Cardiac muscle cell (in vitro differentiated cells and primary cell): ENCODE measurements at regions not wholly inside any gene's neighbourhood (a gene's known extent, or its start where the extent isn't known, plus 50 kb on each side); places are given as distances from the start of the nearest gene placed in this dataset.

Experiments used
- DNase-seq, 2 donors: peaks; one replicate each; pipeline versions ENCODE4 v3.0.0 to v3.0.0-alpha.2; 2010 to 2017; ENCODE audit warnings: low read depth in 1 of 2, low spot score in 1 of 2
- H3K27ac ChIP-seq: fragments of 200-600 bp; sonication (generic); 2 replicates; pipeline ENCODE4 v1.5.1; 2016
- H3K27me3 ChIP-seq: fragments of 200-600 bp; sonication (generic); 2 replicates; pipeline ENCODE4 v1.6.0; 2016; ENCODE audit warnings: control low read depth
- H3K36me3 ChIP-seq: fragments of 200-600 bp; sonication (generic); 2 replicates; pipeline ENCODE4 v1.5.1; 2016; ENCODE audit warnings: control low read depth
- H3K4me1 ChIP-seq: fragments of 200-600 bp; sonication (generic); 2 replicates; pipeline ENCODE4 v1.8.1; 2017; ENCODE audit warnings: low read depth, mild to moderate bottlenecking, mixed run types
- H3K4me3 ChIP-seq: fragments of 200-600 bp; sonication (generic); 2 replicates; pipeline ENCODE4 v1.5.1; 2016; ENCODE audit warnings: mild to moderate bottlenecking
- H3K9me3 ChIP-seq: fragments of 200-600 bp; sonication (generic); 2 replicates; pipeline ENCODE4 v1.5.1; 2017; ENCODE audit warnings: low read depth, mild to moderate bottlenecking, control low read depth
- CTCF ChIP-seq: IDR thresholded peaks from 2 replicates; pipeline ENCODE4 v1.5.1; 2012; ENCODE audit warnings: low read depth, mild to moderate bottlenecking, low read length

GRCh38 chr4:79763486-79764075 lies 309.4 kb downstream of the ANTXR2 start:
- H3K27me3 ChIP-seq: no peaks in the 10 kb centered on the region
- H3K27ac ChIP-seq: no peak overlapping the region
- no peaks in the 10 kb centered on the region for H3K36me3 ChIP-seq
- no peaks in the 10 kb centered on the region for H3K9me3 ChIP-seq
- TF ChIP-seq CTCF: no peak
- no peaks in the 10 kb centered on the region for H3K4me1 ChIP-seq
- DNase-seq: no peak
- no peak overlapping the region for H3K4me3 ChIP-seq

DNA sequence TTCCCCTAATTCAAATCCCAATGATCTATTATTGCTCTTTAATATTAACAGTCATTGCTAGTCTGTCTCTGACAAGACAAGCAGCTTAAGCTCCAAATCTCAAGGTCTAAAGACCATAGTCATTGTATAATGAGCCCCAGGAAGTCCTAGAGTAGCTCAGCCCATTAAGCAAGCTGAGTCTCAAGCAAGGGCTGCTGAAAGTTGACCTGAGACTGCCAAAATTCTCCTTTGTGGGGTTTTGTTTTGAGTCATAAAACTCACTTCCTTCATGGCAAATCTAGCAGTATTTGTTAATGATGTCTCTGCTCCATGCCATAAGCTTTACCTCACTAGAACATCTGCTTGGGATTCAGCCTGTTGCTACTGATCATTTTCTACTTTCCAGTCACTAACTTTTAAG lies 313.2 kb downstream of the ANTXR2 start:
- Histone ChIP-seq H3K9me3 (no peaks in the 10 kb centered on the region), H3K36me3 (no peaks in the 10 kb centered on the region), H3K27me3 (no peaks in the 10 kb centered on the region), H3K4me1 (peaks cover 6% of the 10 kb centered on the region), H3K27ac (no peak overlapping the region), H3K4me3 (no peak overlapping the region)
- DNase-seq: no peak
- no peak for TF ChIP-seq CTCF

- H3K27ac ChIP-seq: no peak overlapping the region
- no peaks in the 10 kb centered on the region for H3K9me3 ChIP-seq
- H3K4me1 ChIP-seq: peaks cover 6% of the 10 kb centered on the region
- H3K4me3 ChIP-seq: no peak overlapping the region
- TF ChIP-seq CTCF: no peak
- H3K36me3 ChIP-seq: no peaks in the 10 kb centered on the region
- DNase-seq: no peak
- no peaks in the 10 kb centered on the region for H3K27me3 ChIP-seq
Observed at GRCh38 chr4:79757600-79757999, 315.4 kb downstream of the ANTXR2 start.

- H3K4me1 ChIP-seq: peaks cover 6% of the 10 kb centered on the region
- no peaks in the 10 kb centered on the region for H3K36me3 ChIP-seq
- no peak overlapping the region for H3K4me3 ChIP-seq
- no peaks in the 10 kb centered on the region for H3K9me3 ChIP-seq
- DNase-seq: no peak
- TF ChIP-seq CTCF: no peak
- no peak overlapping the region for H3K27ac ChIP-seq
- no peaks in the 10 kb centered on the region for H3K27me3 ChIP-seq
Observed at GRCh38 chr4:79756140-79756895, 316.7 kb downstream of the ANTXR2 start.

DNA sequence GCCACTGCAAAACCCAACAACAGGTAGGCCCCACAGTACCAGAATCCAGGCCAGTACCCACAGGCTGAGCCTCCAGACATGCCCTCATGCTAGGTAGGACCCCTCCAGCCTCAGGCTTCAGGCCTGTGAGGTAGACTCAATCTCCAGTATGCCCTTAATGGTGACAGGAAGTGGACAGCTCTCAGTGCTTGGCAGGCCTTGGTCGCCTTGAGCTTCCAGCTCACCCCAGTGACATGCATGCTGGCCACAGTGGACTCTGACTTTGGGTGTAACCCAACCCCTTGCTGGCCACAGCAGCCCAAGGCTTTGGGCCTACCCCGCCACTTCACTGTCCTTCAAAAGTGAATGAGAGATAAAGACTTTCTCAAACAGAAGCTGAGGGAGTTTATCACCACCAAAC lies 324.2 kb downstream of the ANTXR2 start:
- Histone ChIP-seq H3K9me3 (no peaks in the 10 kb centered on the region), H3K27me3 (no peaks in the 10 kb centered on the region), H3K4me1 (no peaks in the 10 kb centered on the region), H3K27ac (no peak overlapping the region), H3K4me3 (no peak overlapping the region), H3K36me3 (no peaks in the 10 kb centered on the region)
- DNase-seq: no peak
- no peak for TF ChIP-seq CTCF
